ENCODE measurements at regions not wholly inside any gene's neighbourhood (a gene's known extent, or its start where the extent isn't known, plus 50 kb on each side); places are given as distances from the start of the nearest gene placed in this dataset.

GRCh38 chr12:118715647-118716046, 265.7 kb upstream of the SRRM4 start:
- no peak for TF ChIP-seq TAF1 (IDR thresholded peaks at IDR 0.05; ENCODE audit: borderline replicate concordance, low read depth, low read length)
- TF ChIP-seq POLR2AphosphoS5 (IDR thresholded peaks at IDR 0.05; ENCODE audit: low read depth, low read length) = no peak
- no peak for TF ChIP-seq POLR2A (IDR thresholded peaks at IDR 0.05; ENCODE audit: low read depth, low read length)

Data from GM12892 (cell line).